HepG2 (cell line): ENCODE measurements at regions not wholly inside any gene's neighbourhood (a gene's known extent, or its start where the extent isn't known, plus 50 kb on each side); places are given as distances from the start of the nearest gene placed in this dataset.

Experiments
- CEBPB ChIP-seq: IDR thresholded peaks from 2 replicates; pipeline ENCODE4 v1.6.1; 2011; ENCODE audit warnings: low read depth, low read length, improper control_type of control experiment, borderline replicate concordance
- HMGXB4 ChIP-seq, 2 experiments: sonication (generic) in 1 of 2; formaldehyde crosslinking in 1 of 2; IDR thresholded peaks; 2 replicates each; pipeline versions ENCODE4 v1.4.0 to v1.6.1; 2018 to 2020; ENCODE audit warnings: missing genetic modification reagents in 2 of 2, borderline replicate concordance in 1 of 2, low read depth in 1 of 2, mild to moderate bottlenecking in 1 of 2, missing biosample characterization in 1 of 2
- SALL2 ChIP-seq: sonication (generic); formaldehyde crosslinking; IDR thresholded peaks from 2 replicates; pipeline ENCODE4 v1.8.1; 2023; ENCODE audit warnings: mild to moderate bottlenecking, missing genetic modification reagents, inconsistent platforms
- SIN3A ChIP-seq: IDR thresholded peaks from 2 replicates; pipeline ENCODE4 v1.6.1; 2011; ENCODE audit warnings: low read depth, mild to moderate bottlenecking, control low read depth, low read length, borderline replicate concordance
- ZNF775 ChIP-seq: sonication (generic); formaldehyde crosslinking; IDR thresholded peaks from 2 replicates; pipeline ENCODE4 v1.4.0; 2020; ENCODE audit warnings: missing genetic modification reagents, mild to moderate bottlenecking, moderate library complexity, borderline replicate concordance

- TF ChIP-seq HMGXB4 (CRISPR knock-in tag; IDR thresholded peaks at IDR 0.05; ENCODE audit: borderline replicate concordance in 1 of 2, low read depth in 1 of 2), result peak in 1 of 2 experiments; percentile 68; a peak in 1 of 4 replicates
- TF ChIP-seq SIN3A, result no peak
- TF ChIP-seq SALL2 (CRISPR knock-in tag), result no peak
- no peak for TF ChIP-seq ZNF775 (CRISPR knock-in tag)
- no peak for TF ChIP-seq CEBPB
Measured at GRCh38 chr3:30319713-30320112, 286.7 kb upstream of the TGFBR2 start.
